Renal cortex interstitium (tissue), 11 donors: ENCODE measurements at regions not wholly inside any gene's neighbourhood (a gene's known extent, or its start where the extent isn't known, plus 50 kb on each side); places are given as distances from the start of the nearest gene placed in this dataset.

Experiments used
- DNase-seq, 11 donors: peaks; one replicate each; pipeline ENCODE4 v3.0.0-alpha.2; 2013; ENCODE audit warnings: low read depth in 9 of 11, low spot score in 4 of 11; ENCODE audit errors: extremely low read depth in 1 of 11

- no peak for DNase-seq
These were observed 253.6 kb upstream of the NPVF start for GRCh38 chr7:25481891-25482290.

GRCh38 chr7:25482631-25483030 is 254.3 kb upstream of the NPVF start:
- DNase-seq: no peak

GRCh38 chr7:25485026-25485425 is 256.7 kb upstream of the NPVF start:
- peak in 3 of 11 donors; percentile 14 to 16 (median 16) for DNase-seq

- DNase-seq: no peak
These were observed 258.4 kb upstream of the NPVF start for GRCh38 chr7:25486656-25487055.

GRCh38 chr7:25493805-25494366 is 265.6 kb upstream of the NPVF start:
- DNase-seq: no peak

GRCh38 chr7:25494896-25495295 is 266.6 kb upstream of the NPVF start:
- DNase-seq: no peak

GRCh38 chr7:25495342-25496250 is 267.3 kb upstream of the NPVF start:
- DNase-seq: no peak

- no peak for DNase-seq
These were observed 268.4 kb upstream of the NPVF start for GRCh38 chr7:25496476-25497368.

- DNase-seq: peak in 4 of 11 donors; percentile 6 to 41 (median 38)
These were observed 272.2 kb upstream of the NPVF start for GRCh38 chr7:25500393-25500921.

GRCh38 chr7:25503306-25503705 is 275.0 kb upstream of the NPVF start:
- DNase-seq: no peak

- DNase-seq: no peak
These were observed 283.9 kb upstream of the NPVF start for GRCh38 chr7:25512061-25512687.

- DNase-seq: no peak
These were observed 287.5 kb upstream of the NPVF start for GRCh38 chr7:25515633-25516275.

GRCh38 chr7:25517906-25518305 is 289.6 kb upstream of the NPVF start:
- no peak for DNase-seq

GRCh38 chr7:25520017-25520416 is 291.7 kb upstream of the NPVF start:
- DNase-seq: peak in 4 of 11 donors; percentile 20 to 51 (median 33)

GRCh38 chr7:25520516-25520915 is 292.2 kb upstream of the NPVF start:
- DNase-seq: no peak

GRCh38 chr7:25521236-25521635 is 292.9 kb upstream of the NPVF start:
- DNase-seq: no peak

GRCh38 chr7:25522727-25523126 is 294.4 kb upstream of the NPVF start:
- DNase-seq: no peak

GRCh38 chr7:25527665-25528170 is 299.4 kb upstream of the NPVF start:
- no peak for DNase-seq
